SU-DHL-6 (cell line): ENCODE measurements at regions not wholly inside any gene's neighbourhood (a gene's known extent, or its start where the extent isn't known, plus 50 kb on each side); places are given as distances from the start of the nearest gene placed in this dataset.
"Not testable (repeated sequence)": the region's sequence is repeated elsewhere in the genome, so short reads cannot be mapped to it uniquely, and the experiment has no call there.

Source experiments
- H2AFZ ChIP-seq: fragments of 200-600 bp; sonication (generic); 2 replicates; pipeline ENCODE4 v1.6.1; 2014; ENCODE audit warnings: low read depth, mild to moderate bottlenecking, moderate library complexity, mixed read lengths, antibody characterized with exemption, low read length; ENCODE audit not compliant: severe bottlenecking
- H3F3A ChIP-seq: fragments of 200-600 bp; shearing (Covaris generic); 2 replicates; pipeline ENCODE4 v1.6.0; 2016; ENCODE audit warnings: antibody characterized with exemption, mild to moderate bottlenecking; ENCODE audit not compliant: insufficient read depth
- H3K27ac ChIP-seq: fragments of 200-600 bp; sonication (generic); 2 replicates; pipeline ENCODE4 v1.5.1; 2016; ENCODE audit warnings: low read depth, mild to moderate bottlenecking, low read length, moderate library complexity, mixed read lengths
- H3K27me3 ChIP-seq: fragments of 200-600 bp; sonication (generic), shearing (Covaris generic); 2 replicates; pipeline ENCODE4 v1.6.0; 2014; ENCODE audit warnings: mild to moderate bottlenecking, low read length
- H3K36me3 ChIP-seq: fragments of 200-600 bp; sonication (generic); 2 replicates; pipeline ENCODE4 v1.6.1; 2014; ENCODE audit warnings: mild to moderate bottlenecking, low read length, mixed read lengths
- H3K4me2 ChIP-seq: fragments of 300-600, 200-600 bp; shearing (Covaris generic), sonication (generic); 2 replicates; pipeline ENCODE4 v1.6.0; 2014; ENCODE audit warnings: low read length, low read depth, mild to moderate bottlenecking; ENCODE audit not compliant: poor library complexity, severe bottlenecking
- H3K4me3 ChIP-seq: fragments of 200-600 bp; sonication (generic); 2 replicates; pipeline ENCODE4 v1.5.1; 2014; ENCODE audit warnings: antibody characterized with exemption, low read length, mild to moderate bottlenecking, mixed read lengths; ENCODE audit not compliant: insufficient read depth, poor library complexity, severe bottlenecking
- H3K79me2 ChIP-seq: fragments of 200-600 bp; sonication (generic); 2 replicates; pipeline ENCODE4 v1.6.1; 2014; ENCODE audit warnings: mild to moderate bottlenecking, low read length, moderate library complexity; ENCODE audit not compliant: insufficient read depth
- H3K9ac ChIP-seq: fragments of 200-600 bp; sonication (generic); 2 replicates; pipeline ENCODE4 v1.7.0; 2014; ENCODE audit warnings: mild to moderate bottlenecking, low read length
- H3K9me2 ChIP-seq: fragments of 200-600 bp; sonication (generic); replicated peaks from 2 replicates; pipeline ENCODE4 v1.6.1; 2014; ENCODE audit warnings: low read length; ENCODE audit not compliant: insufficient read depth
- H3K9me3 ChIP-seq: fragments of 200-600 bp; sonication (generic); 2 replicates; pipeline ENCODE4 v1.6.1; 2014; ENCODE audit warnings: low read length, mixed read lengths; ENCODE audit not compliant: insufficient read depth
- H4K20me1 ChIP-seq: fragments of 200-600 bp; sonication (generic); 2 replicates; pipeline ENCODE4 v1.6.1; 2014; ENCODE audit warnings: low read depth, mild to moderate bottlenecking, antibody characterized with exemption, low read length, moderate library complexity, mixed read lengths

GRCh38 chr5:34190466-34190865, 147.5 kb upstream of the C1QTNF3 start:
- not testable (repeated sequence) for H2AFZ ChIP-seq, H3K4me3 ChIP-seq, H3K4me2 ChIP-seq, H3K36me3 ChIP-seq, H3K9me3 ChIP-seq, H3K79me2 ChIP-seq, H4K20me1 ChIP-seq, H3K9ac ChIP-seq, H3K27me3 ChIP-seq, H3F3A ChIP-seq, H3K9me2 ChIP-seq, H3K27ac ChIP-seq

- not testable (repeated sequence) for H4K20me1 ChIP-seq, H3K4me2 ChIP-seq, H3K36me3 ChIP-seq, H3K9me3 ChIP-seq, H3K4me3 ChIP-seq, H3K27ac ChIP-seq, H2AFZ ChIP-seq, H3K9ac ChIP-seq, H3K9me2 ChIP-seq, H3F3A ChIP-seq, H3K27me3 ChIP-seq, H3K79me2 ChIP-seq
Observed at GRCh38 chr5:34191279-34191744, 148.3 kb upstream of the C1QTNF3 start.

DNA sequence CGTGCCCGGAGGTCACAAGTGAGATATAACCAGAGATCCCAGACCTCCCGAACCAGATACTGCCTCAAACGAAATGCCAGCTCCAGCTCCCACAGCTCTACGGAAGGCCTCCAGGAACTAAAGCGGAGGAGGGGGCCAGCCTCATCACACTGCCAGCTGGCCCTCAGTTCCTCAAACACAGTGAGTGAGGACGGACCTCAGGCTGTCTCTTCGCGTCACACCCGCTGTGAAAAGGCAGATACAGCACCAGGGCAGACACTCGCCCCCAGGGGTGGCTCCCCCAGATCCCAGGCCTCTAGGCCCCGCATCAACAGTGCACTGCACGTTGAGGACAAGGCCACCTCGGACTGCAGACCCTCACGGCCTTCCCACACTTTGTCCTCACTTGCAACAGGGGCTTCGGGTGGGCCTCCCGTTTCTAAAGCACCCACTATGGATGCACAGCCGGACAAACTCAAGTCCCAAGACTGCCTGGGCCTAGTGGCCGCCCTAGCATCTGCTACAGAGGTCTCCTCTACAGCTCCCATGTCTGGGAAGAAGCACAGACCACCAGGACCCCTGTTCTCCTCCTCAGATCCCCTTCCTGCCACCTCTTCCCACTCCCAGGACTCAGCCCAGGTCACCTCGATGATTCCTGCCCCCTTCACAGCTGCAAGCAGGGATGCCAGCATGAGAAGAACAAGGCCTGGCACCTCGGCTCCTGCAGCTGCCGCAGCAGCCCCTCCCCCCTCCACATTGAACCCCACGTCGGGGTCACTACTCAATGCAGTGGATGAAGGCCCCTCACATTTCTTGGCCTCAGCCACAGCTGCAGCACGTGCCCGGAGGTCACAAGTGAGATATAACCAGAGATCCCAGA, 149.3 kb upstream of the C1QTNF3 start:
- not testable (repeated sequence) for H3K4me2 ChIP-seq, H2AFZ ChIP-seq, H3K79me2 ChIP-seq, H4K20me1 ChIP-seq, H3K36me3 ChIP-seq, H3K9me2 ChIP-seq, H3K9ac ChIP-seq, H3F3A ChIP-seq, H3K27ac ChIP-seq, H3K9me3 ChIP-seq, H3K27me3 ChIP-seq, H3K4me3 ChIP-seq

GRCh38 chr5:34192923-34193262, 149.9 kb upstream of the C1QTNF3 start:
- not testable (repeated sequence) for H3F3A ChIP-seq, H3K27ac ChIP-seq, H3K9me3 ChIP-seq, H3K9ac ChIP-seq, H4K20me1 ChIP-seq, H3K4me2 ChIP-seq, H3K36me3 ChIP-seq, H3K9me2 ChIP-seq, H3K4me3 ChIP-seq, H3K79me2 ChIP-seq, H2AFZ ChIP-seq, H3K27me3 ChIP-seq

- not testable (repeated sequence) for H3K36me3 ChIP-seq, H3F3A ChIP-seq, H3K4me3 ChIP-seq, H3K4me2 ChIP-seq, H3K9me3 ChIP-seq, H2AFZ ChIP-seq, H3K27me3 ChIP-seq, H3K9me2 ChIP-seq, H3K27ac ChIP-seq, H3K9ac ChIP-seq, H4K20me1 ChIP-seq, H3K79me2 ChIP-seq
Observed at GRCh38 chr5:34193297-34193696, 150.3 kb upstream of the C1QTNF3 start.

DNA sequence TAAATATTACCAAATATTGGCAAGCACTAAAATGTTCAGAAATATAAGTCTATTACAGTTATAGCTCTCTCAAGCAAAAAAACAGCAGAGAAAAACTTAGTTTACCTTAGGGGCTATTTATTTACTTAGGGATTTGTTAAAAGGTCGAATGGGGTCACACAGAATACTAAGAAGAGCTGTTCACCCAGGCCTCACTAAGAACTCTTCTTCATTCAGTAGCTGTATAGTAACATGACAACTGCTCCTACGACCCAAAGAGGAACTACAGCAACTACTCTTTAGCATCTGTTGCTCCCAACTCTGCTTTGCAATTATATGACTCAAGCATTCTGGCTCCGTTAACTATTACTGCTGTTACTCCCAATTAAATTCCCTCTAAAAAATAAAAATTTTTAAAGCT, 150.8 kb upstream of the C1QTNF3 start:
- not testable (repeated sequence) for H3K9me3 ChIP-seq, H3K9ac ChIP-seq, H3K4me3 ChIP-seq, H3F3A ChIP-seq, H3K27ac ChIP-seq, H3K9me2 ChIP-seq, H3K79me2 ChIP-seq, H4K20me1 ChIP-seq, H3K27me3 ChIP-seq, H3K4me2 ChIP-seq, H3K36me3 ChIP-seq, H2AFZ ChIP-seq

DNA sequence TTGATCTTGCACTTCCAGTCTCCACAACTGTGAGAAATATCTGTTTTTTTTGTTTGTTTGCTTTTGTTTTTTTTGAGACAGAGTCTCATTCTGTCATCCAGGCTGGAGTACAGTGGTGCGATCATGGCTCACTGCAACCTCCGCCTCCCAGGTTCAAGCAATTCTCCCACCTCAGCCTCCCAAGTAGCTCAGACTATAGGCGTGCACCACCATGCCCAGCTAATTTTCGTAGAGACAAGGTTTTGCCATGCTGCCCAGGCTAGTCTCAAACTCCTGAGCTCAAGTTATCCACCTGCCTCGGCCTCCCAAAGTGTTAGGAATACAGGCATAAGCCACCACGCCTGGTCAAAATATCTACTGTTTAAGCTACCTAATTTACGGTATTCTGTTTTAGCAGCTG, 153.1 kb upstream of the C1QTNF3 start:
- not testable (repeated sequence) for H3K79me2 ChIP-seq, H3K27me3 ChIP-seq, H3K9ac ChIP-seq

GRCh38 chr5:34205347-34205746, 162.3 kb upstream of the C1QTNF3 start:
- not testable (repeated sequence) for H3K36me3 ChIP-seq, H3K9ac ChIP-seq, H3K4me3 ChIP-seq, H3K4me2 ChIP-seq, H3K9me3 ChIP-seq, H3K27ac ChIP-seq, H3F3A ChIP-seq, H3K9me2 ChIP-seq, H3K79me2 ChIP-seq, H2AFZ ChIP-seq, H3K27me3 ChIP-seq, H4K20me1 ChIP-seq

More for the DNA sequence above, 153.1 kb upstream of the C1QTNF3 start:
- H3F3A ChIP-seq, H3K9me2 ChIP-seq, H3K27ac ChIP-seq, H2AFZ ChIP-seq, H3K4me2 ChIP-seq, H3K9me3 ChIP-seq, H4K20me1 ChIP-seq, H3K36me3 ChIP-seq, H3K4me3 ChIP-seq: not testable (repeated sequence)
